HG03103 (cell line): ENCODE measurements at regions not wholly inside any gene's neighbourhood (a gene's known extent, or its start where the extent isn't known, plus 50 kb on each side); places are given as distances from the start of the nearest gene placed in this dataset.

Experiments used
- ATAC-seq: cut with Tn5 transposase; IDR thresholded peaks from one replicate; pipeline ENCODE4 v1.9.1; 2021; ENCODE audit warnings: low read depth; ENCODE audit not compliant: unreplicated experiment

DNA sequence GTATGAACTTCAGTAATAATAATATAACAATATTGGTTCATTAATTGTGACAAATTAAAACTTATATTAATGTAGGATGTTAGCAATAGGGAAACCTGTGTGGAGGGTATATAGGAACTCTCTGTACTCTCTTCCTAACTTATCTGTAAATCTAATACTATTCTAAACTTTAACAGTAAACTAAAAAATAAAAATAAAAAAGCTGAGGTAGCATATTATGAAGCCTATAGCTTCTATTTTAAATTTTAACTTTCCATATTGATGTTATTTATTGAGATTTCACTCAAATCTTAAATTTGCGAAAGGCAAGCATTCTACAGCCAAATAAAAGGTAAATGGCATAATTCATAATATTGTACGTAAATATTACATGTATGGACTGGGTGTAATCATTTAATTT lies 326.4 kb downstream of the MEI4 start:
- no peak for ATAC-seq

DNA sequence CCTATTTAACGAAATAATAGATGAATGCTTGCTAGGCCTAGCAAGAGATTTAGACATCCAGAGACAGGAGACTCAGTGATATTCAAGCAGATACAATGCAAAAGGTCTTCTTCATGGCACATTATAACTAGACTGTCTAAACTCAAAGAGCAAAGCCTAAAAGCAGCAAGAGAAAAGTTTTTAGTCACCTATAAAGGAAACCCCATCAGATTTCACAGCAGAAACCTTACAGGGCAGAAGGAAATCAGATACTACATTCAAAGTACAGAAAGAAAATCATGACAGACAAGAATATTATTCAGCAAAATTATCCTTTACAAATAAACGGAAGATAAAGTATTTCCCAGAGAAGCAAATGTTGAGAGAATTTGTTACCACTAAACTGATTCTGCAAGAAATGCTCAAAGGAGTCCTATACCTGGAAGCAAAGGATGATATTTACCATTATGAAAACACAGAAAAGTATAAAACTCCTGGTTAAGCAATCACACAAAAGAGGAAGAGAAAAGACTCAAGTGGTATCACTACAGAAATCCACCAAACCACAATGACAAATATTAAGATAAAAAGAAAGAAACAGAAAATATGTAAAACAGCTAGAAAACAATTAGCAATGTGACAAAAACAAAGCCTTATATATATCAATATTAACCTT lies 333.7 kb downstream of the MEI4 start:
- ATAC-seq: peak; percentile 74

DNA sequence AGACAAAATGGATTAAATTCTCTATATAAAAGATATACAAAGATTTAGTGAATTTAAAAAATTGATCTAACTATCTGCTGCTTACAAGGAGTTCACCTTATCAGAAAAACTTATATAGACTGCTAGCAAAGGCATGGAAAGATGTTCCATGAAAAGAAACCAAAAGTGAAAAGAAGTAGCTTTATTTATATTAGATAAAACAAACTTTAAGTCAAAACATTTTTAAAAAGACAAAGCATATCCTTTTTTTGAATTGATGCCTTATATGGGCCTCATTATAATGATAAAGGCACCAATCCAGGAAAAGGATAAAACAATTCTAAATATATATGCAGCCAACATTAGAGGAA lies 334.2 kb downstream of the MEI4 start:
- no peak for ATAC-seq

- ATAC-seq: no peak
Observed at GRCh38 chr6:78010130-78010529, 357.3 kb downstream of the MEI4 start.

DNA sequence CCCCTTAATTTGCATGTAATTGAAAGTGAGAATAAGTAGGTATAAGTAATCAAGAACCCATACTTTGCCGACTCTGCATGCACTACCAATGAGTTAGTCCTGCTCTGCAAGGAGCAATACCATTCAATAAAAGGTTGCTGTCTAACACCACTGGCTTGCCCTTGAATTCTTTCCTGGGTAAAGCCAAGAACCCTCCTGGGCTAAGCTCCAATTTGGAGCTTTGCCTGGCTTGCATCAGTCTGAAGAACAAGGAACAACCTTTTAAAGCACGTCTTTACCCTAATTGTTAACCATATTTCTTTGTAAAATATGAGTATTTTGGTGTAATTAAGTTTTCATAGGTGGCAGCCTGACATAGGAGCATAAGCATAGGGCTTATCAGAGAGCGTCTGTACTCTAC lies 367.7 kb downstream of the MEI4 start:
- no peak for ATAC-seq

- ATAC-seq: no peak
Observed at GRCh38 chr6:78025502-78025901, 372.7 kb downstream of the MEI4 start.

DNA sequence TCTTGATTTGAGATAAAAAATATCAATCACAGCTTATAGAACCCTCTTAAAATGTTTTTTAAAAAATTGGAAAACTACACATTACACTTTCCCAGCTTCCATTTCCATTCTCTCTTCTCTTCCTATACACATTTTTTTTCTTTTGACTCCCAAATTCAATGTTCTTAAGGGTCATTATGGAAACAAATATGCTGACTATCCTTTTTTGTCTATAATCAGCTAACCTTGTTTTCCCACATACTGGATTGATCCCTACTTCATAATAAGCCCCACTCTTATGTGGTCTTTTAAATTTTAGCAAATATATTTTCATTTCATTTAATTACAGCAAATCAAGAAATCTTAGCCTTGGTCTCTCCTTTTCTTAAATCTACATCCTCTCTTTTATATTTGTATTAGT lies 378.4 kb downstream of the MEI4 start:
- no peak for ATAC-seq

- ATAC-seq: no peak
Observed at GRCh38 chr6:78059171-78059570, 406.3 kb downstream of the MEI4 start.

DNA sequence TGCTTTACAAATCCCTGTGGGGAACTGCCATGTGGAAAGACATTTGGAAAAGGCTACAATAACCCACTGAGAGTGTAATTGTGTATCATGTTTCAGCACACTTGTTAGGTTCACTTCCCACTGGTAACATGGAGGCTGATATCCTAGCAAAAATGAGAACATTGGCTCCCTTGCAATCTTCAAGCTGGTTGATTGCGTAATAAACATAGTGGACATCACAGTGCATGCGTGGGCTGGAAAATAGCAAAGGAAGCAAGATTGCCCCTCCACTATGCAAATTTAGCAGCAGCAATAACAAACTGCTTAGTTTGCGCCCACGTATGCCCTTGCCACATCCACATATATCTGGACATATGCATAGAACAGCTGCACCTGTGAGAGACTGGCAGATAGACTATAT lies 410.2 kb downstream of the MEI4 start:
- ATAC-seq: no peak

DNA sequence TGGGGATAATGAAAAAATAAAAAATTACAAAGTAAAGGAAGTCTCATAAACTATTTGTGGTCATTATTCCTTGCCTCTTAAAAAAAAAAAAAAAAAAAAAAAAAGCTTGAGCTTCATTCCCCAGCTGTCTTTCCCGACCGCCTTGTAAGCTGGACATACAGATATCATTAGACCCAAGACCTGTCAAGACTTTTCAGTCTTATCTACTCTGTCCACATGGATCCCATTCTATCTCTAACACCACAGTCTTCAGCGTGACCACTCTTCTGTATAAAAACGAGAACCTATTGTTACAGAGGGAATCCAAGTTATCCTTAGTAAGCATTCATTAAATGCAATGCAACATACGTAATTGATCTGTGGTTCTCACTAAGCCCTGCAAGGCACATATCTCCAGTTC lies 423.5 kb downstream of the MEI4 start:
- ATAC-seq: no peak

DNA sequence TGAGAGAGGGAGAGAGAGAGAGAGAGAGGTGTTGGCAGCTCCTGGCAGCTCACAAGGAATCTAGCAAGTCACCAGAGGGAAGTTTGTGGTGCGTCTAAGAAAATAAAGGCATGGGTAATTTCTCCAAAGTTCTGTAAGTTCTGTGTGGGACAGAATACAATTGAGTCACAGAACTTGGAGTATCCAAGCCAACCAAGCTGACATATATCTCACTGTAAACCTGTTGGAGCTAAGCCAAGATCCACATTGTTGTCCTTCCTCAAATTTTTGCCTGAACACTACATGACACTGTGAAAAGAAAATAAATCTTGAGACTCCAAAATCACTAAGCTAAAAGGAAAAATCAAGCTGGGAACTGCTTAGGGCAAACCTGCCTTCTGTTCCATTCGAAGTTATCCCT lies 436.7 kb downstream of the MEI4 start:
- no peak for ATAC-seq

- ATAC-seq: no peak
Observed at GRCh38 chr6:78093906-78094305, 441.1 kb downstream of the MEI4 start.

- no peak for ATAC-seq
Observed at GRCh38 chr6:78101387-78101786, 448.5 kb downstream of the MEI4 start.

- ATAC-seq: no peak
Observed at GRCh38 chr6:78110641-78111040, 457.8 kb downstream of the MEI4 start.

- no peak for ATAC-seq
Observed at GRCh38 chr6:78117966-78118365, 465.1 kb downstream of the MEI4 start.

GRCh38 chr6:78131521-78131920 lies 478.7 kb downstream of the MEI4 start:
- ATAC-seq: no peak

GRCh38 chr6:78132671-78133410 lies 480.0 kb downstream of the MEI4 start:
- ATAC-seq: no peak

- no peak for ATAC-seq
Observed at GRCh38 chr6:78150425-78150824, 497.6 kb downstream of the MEI4 start.

DNA sequence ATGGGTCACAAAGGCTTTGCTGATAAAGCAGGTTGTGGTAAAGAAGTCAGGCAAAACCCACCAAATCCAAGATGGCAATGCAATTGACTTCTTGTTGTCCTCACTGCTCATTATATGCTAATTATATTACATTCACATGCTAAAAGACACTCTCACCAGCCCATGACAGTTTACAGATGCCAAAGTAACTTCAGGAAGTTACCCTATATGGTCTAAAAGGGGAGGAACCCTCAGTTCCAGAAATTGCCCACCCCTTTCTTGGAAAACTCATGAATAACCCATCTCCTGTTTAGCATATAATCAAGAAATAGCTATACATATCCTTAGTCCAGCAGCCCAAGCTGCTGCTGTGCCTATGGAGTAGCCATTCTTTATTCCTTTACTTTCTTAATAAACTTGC lies 501.1 kb downstream of the MEI4 start:
- no peak for ATAC-seq

DNA sequence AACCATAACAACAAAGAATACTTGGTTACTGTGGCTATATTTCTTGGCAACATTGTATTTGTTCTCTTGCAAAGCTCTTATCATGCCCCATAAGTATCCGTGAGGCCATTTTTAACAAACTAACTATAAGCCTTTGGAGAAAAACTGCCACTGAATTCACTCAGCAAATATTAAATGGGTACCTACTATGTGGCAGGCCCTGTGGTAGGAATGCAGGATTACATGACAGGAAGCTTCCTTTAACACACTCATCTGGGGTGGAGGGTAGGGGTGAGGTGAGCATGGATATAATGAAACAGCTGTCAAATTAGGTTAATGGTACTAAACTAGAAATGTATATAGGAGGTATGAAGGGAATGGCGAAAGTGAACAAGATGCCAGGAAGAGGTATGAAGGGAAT lies 504.8 kb downstream of the MEI4 start:
- no peak for ATAC-seq

- no peak for ATAC-seq
Observed at GRCh38 chr6:78188891-78189290, 536.1 kb downstream of the MEI4 start.

DNA sequence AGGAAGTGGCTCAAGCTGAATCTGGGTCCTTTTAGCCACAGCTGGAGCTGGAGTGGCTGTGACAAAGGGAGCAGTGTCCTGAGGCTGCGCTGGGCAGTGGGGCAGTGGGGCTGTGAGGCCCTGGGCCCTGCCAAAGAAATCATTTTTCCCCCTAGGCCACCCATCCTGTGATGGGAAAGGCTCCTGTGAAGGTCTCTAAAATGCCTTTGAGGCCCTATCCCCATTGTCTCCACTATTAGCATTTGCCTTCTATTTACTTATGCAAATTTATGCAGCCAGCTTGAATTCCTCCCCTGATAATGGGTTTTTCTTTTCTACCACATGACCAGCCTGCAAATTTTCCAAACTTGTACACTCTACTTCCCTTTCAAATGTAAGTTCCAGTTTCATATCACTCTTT lies 539.2 kb downstream of the MEI4 start:
- ATAC-seq: no peak

- ATAC-seq: no peak
Observed at GRCh38 chr6:78199044-78199443, 546.2 kb downstream of the MEI4 start.
